ENCODE measurements at regions not wholly inside any gene's neighbourhood (a gene's known extent, or its start where the extent isn't known, plus 50 kb on each side); places are given as distances from the start of the nearest gene placed in this dataset.

DNA sequence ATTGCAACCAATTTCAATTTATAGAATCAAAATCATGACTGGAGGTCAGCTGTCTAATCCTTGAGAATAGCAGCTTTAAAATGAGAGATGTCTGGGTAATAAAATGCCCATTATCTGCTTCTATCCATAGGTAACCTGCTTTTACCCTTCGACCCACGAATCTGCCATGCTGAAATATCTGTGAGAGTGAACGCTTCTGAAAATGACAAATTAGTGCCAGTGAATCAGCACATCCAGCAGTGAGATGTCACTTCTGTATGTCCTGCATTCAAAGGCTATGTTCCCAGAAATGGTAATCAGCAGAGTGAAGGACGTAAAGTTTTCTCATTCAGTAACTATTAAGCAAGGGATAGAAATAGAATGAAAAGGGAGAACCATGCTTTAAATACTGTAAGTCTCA lies 532.4 kb upstream of the ITGA1 start:
- TF ChIP-seq, protein P1, sequence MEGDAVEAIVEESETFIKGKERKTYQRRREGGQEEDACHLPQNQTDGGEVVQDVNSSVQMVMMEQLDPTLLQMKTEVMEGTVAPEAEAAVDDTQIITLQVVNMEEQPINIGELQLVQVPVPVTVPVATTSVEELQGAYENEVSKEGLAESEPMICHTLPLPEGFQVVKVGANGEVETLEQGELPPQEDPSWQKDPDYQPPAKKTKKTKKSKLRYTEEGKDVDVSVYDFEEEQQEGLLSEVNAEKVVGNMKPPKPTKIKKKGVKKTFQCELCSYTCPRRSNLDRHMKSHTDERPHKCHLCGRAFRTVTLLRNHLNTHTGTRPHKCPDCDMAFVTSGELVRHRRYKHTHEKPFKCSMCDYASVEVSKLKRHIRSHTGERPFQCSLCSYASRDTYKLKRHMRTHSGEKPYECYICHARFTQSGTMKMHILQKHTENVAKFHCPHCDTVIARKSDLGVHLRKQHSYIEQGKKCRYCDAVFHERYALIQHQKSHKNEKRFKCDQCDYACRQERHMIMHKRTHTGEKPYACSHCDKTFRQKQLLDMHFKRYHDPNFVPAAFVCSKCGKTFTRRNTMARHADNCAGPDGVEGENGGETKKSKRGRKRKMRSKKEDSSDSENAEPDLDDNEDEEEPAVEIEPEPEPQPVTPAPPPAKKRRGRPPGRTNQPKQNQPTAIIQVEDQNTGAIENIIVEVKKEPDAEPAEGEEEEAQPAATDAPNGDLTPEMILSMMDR (IDR thresholded peaks at IDR 0.05): no peak
- no peak for TF ChIP-seq POLR2A (IDR thresholded peaks at IDR 0.05)
